BLaER1 (cell line): ENCODE measurements at regions not wholly inside any gene's neighbourhood (a gene's known extent, or its start where the extent isn't known, plus 50 kb on each side); places are given as distances from the start of the nearest gene placed in this dataset.
A peak's percentile ranks its signal among the peaks of the same experiment; 100 is the strongest.
"Not testable (repeated sequence)": the region's sequence is repeated elsewhere in the genome, so short reads cannot be mapped to it uniquely, and the experiment has no call there.

Source experiments
- H3K27ac ChIP-seq: shearing (Covaris generic); formaldehyde crosslinking; 2 replicates; pipeline ENCODE4 v1.8.1; 2022
- H3K27me3 ChIP-seq: shearing (Covaris generic); formaldehyde crosslinking; 2 replicates; pipeline ENCODE4 v1.8.1; 2022
- H3K36me3 ChIP-seq: shearing (Covaris generic); formaldehyde crosslinking; 2 replicates; pipeline ENCODE4 v1.8.1; 2022
- H3K4me1 ChIP-seq: shearing (Covaris generic); formaldehyde crosslinking; 2 replicates; pipeline ENCODE4 v1.8.1; 2022
- H3K4me2 ChIP-seq: shearing (Covaris generic); formaldehyde crosslinking; 2 replicates; pipeline ENCODE4 v1.8.1; 2022
- H3K4me3 ChIP-seq: shearing (Covaris generic); formaldehyde crosslinking; 2 replicates; pipeline ENCODE4 v1.8.1; 2022
- H3K9ac ChIP-seq: shearing (Covaris generic); formaldehyde crosslinking; 2 replicates; pipeline ENCODE4 v1.8.1; 2022
- H3K9me3 ChIP-seq: shearing (Covaris generic); formaldehyde crosslinking; 2 replicates; pipeline ENCODE4 v1.8.1; 2022
- H4K20me1 ChIP-seq: shearing (Covaris generic); formaldehyde crosslinking; 2 replicates; pipeline ENCODE4 v1.8.1; 2022
- Cebpa-rat ChIP-seq: shearing (Covaris generic); IDR thresholded peaks from 2 replicates; pipeline ENCODE4 v1.8.1; 2022

GRCh38 chr1:45258059-45258650 is 51.8 kb upstream of the ZSWIM5 start:
- no peak overlapping the region for H3K9ac ChIP-seq
- no peaks in the 10 kb centered on the region for H3K27me3 ChIP-seq
- peaks cover 59% of the 10 kb centered on the region for H3K9me3 ChIP-seq
- H3K36me3 ChIP-seq, result peaks cover 6% of the 10 kb centered on the region; the same call in 1 of the 2 replicates
- no peaks in the 10 kb centered on the region for H4K20me1 ChIP-seq
- H3K4me3 ChIP-seq, result 0 out of 2 replicates have a peak overlapping the region, but pooled peaks have one; percentile 9
- no peak overlapping the region for H3K4me2 ChIP-seq
- TF ChIP-seq Cebpa-rat, result no peak
- no peak overlapping the region for H3K27ac ChIP-seq
- H3K4me1 ChIP-seq, result no peaks in the 10 kb centered on the region

GRCh38 chr1:45259053-45259452 is 52.6 kb upstream of the ZSWIM5 start:
- peaks cover 59% of the 10 kb centered on the region for H3K9me3 ChIP-seq
- no peaks in the 10 kb centered on the region for H3K4me1 ChIP-seq
- TF ChIP-seq Cebpa-rat, result no peak
- H3K27ac ChIP-seq, result no peak overlapping the region
- peaks cover 6% of the 10 kb centered on the region; the same call in 1 of the 2 replicates for H3K36me3 ChIP-seq
- no peak overlapping the region for H3K4me2 ChIP-seq
- no peaks in the 10 kb centered on the region for H4K20me1 ChIP-seq
- 0 out of 2 replicates have a peak overlapping the region, but pooled peaks have one; percentile 9 for H3K4me3 ChIP-seq
- H3K9ac ChIP-seq, result no peak overlapping the region
- no peaks in the 10 kb centered on the region for H3K27me3 ChIP-seq

- TF ChIP-seq Cebpa-rat, result no peak
- Histone ChIP-seq H3K9ac (no peak overlapping the region), H3K27me3 (no peaks in the 10 kb centered on the region), H3K4me2 (no peak overlapping the region), H4K20me1 (no peaks in the 10 kb centered on the region), H3K36me3 (peaks cover 6% of the 10 kb centered on the region; the same call in 1 of the 2 replicates), H3K4me3 (no peak overlapping the region), H3K27ac (no peak overlapping the region), H3K4me1 (no peaks in the 10 kb centered on the region), H3K9me3 (peaks cover 59% of the 10 kb centered on the region)
Observed at GRCh38 chr1:45260244-45260643, 53.8 kb upstream of the ZSWIM5 start.

GRCh38 chr1:45263132-45263531 is 56.7 kb upstream of the ZSWIM5 start:
- peaks cover 53% of the 10 kb centered on the region for H3K9me3 ChIP-seq
- H4K20me1 ChIP-seq, result no peaks in the 10 kb centered on the region
- TF ChIP-seq Cebpa-rat, result no peak
- H3K4me3 ChIP-seq, result no peak overlapping the region
- H3K36me3 ChIP-seq, result peaks cover 6% of the 10 kb centered on the region; the same call in 1 of the 2 replicates
- H3K27me3 ChIP-seq, result no peaks in the 10 kb centered on the region
- H3K27ac ChIP-seq, result no peak overlapping the region
- H3K9ac ChIP-seq, result no peak overlapping the region
- no peak overlapping the region for H3K4me2 ChIP-seq
- no peaks in the 10 kb centered on the region for H3K4me1 ChIP-seq

GRCh38 chr1:45265244-45265643 is 58.8 kb upstream of the ZSWIM5 start:
- no peak for TF ChIP-seq Cebpa-rat
- Histone ChIP-seq H3K9me3 (peaks cover 32% of the 10 kb centered on the region), H3K4me3 (no peak overlapping the region), H3K27ac (no peak overlapping the region), H3K4me2 (no peak overlapping the region), H4K20me1 (no peaks in the 10 kb centered on the region), H3K4me1 (no peaks in the 10 kb centered on the region), H3K9ac (no peak overlapping the region), H3K36me3 (no peaks in the 10 kb centered on the region), H3K27me3 (no peaks in the 10 kb centered on the region)

- no peak overlapping the region for H3K4me2 ChIP-seq
- H3K4me1 ChIP-seq, result no peaks in the 10 kb centered on the region
- H3K36me3 ChIP-seq, result no peaks in the 10 kb centered on the region
- no peak overlapping the region for H3K4me3 ChIP-seq
- TF ChIP-seq Cebpa-rat, result no peak
- no peak overlapping the region for H3K9ac ChIP-seq
- peaks cover 24% of the 10 kb centered on the region for H3K9me3 ChIP-seq
- H4K20me1 ChIP-seq, result no peaks in the 10 kb centered on the region
- no peaks in the 10 kb centered on the region for H3K27me3 ChIP-seq
- H3K27ac ChIP-seq, result no peak overlapping the region
Observed at GRCh38 chr1:45266151-45266801, 59.9 kb upstream of the ZSWIM5 start.

- not testable (repeated sequence) for H3K36me3 ChIP-seq, H3K9ac ChIP-seq, H3K4me1 ChIP-seq, H4K20me1 ChIP-seq, H3K4me3 ChIP-seq, H3K27me3 ChIP-seq, H3K27ac ChIP-seq, H3K4me2 ChIP-seq
- H3K9me3 ChIP-seq, result peaks cover 12% of the 10 kb centered on the region
Observed at GRCh38 chr1:45268310-45268709, 58.4 kb upstream of the HPDL start.

GRCh38 chr1:45272267-45272666 is 54.4 kb upstream of the HPDL start:
- not testable (repeated sequence) for H3K4me1 ChIP-seq, H3K27me3 ChIP-seq, H3K27ac ChIP-seq

GRCh38 chr1:45272913-45273371 is 53.8 kb upstream of the HPDL start:
- no peak for TF ChIP-seq Cebpa-rat
- Histone ChIP-seq H3K36me3 (no peaks in the 10 kb centered on the region), H3K9ac (no peak overlapping the region), H3K27me3 (no peaks in the 10 kb centered on the region), H3K4me2 (no peak overlapping the region), H3K4me3 (no peak overlapping the region), H3K4me1 (no peaks in the 10 kb centered on the region), H3K9me3 (peaks cover 13% of the 10 kb centered on the region), H3K27ac (no peak overlapping the region), H4K20me1 (no peaks in the 10 kb centered on the region)

More at GRCh38 chr1:45272267-45272666, 54.4 kb upstream of the HPDL start:
- H3K9ac ChIP-seq, H4K20me1 ChIP-seq, H3K36me3 ChIP-seq, H3K4me3 ChIP-seq, H3K4me2 ChIP-seq: not testable (repeated sequence)
- peaks cover 13% of the 10 kb centered on the region for H3K9me3 ChIP-seq

- no peaks in the 10 kb centered on the region for H3K27me3 ChIP-seq
- peaks cover 13% of the 10 kb centered on the region for H3K9me3 ChIP-seq
- H3K4me1 ChIP-seq, result no peaks in the 10 kb centered on the region
- TF ChIP-seq Cebpa-rat, result no peak
- no peaks in the 10 kb centered on the region for H4K20me1 ChIP-seq
- H3K36me3 ChIP-seq, result no peaks in the 10 kb centered on the region
- H3K9ac ChIP-seq, result no peak overlapping the region
- no peak overlapping the region for H3K4me2 ChIP-seq
- H3K27ac ChIP-seq, result no peak overlapping the region
- H3K4me3 ChIP-seq, result no peak overlapping the region
Observed at GRCh38 chr1:45275054-45275453, 51.6 kb upstream of the HPDL start.
